ENCODE measurements at regions not wholly inside any gene's neighbourhood (a gene's known extent, or its start where the extent isn't known, plus 50 kb on each side); places are given as distances from the start of the nearest gene placed in this dataset.

DNA sequence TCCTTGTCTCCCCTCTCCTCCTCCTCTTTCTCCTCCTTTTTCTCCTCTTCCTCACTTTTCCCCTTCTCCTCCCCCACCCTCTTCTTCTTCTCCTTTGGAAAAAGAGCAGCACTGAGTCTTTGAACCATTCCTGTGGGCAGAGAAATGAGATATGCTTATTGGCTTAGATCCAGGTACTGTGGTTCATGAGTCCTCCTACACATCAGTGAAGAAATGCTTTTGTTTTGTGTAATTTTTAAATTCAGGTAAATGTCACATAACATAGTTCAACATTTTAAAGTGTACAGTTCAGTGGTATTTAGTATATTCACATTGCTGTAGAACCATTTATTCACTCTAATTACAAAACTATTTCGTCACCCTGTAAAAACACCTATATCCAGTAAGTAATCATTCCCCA is 402.1 kb downstream of the AACS start:
- H3K36me3 ChIP-seq (ENCODE audit: control insufficient read depth, insufficient read depth, low read length), result no peaks in the 10 kb centered on the region
- TF ChIP-seq, protein P1, sequence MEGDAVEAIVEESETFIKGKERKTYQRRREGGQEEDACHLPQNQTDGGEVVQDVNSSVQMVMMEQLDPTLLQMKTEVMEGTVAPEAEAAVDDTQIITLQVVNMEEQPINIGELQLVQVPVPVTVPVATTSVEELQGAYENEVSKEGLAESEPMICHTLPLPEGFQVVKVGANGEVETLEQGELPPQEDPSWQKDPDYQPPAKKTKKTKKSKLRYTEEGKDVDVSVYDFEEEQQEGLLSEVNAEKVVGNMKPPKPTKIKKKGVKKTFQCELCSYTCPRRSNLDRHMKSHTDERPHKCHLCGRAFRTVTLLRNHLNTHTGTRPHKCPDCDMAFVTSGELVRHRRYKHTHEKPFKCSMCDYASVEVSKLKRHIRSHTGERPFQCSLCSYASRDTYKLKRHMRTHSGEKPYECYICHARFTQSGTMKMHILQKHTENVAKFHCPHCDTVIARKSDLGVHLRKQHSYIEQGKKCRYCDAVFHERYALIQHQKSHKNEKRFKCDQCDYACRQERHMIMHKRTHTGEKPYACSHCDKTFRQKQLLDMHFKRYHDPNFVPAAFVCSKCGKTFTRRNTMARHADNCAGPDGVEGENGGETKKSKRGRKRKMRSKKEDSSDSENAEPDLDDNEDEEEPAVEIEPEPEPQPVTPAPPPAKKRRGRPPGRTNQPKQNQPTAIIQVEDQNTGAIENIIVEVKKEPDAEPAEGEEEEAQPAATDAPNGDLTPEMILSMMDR (IDR thresholded peaks at IDR 0.05; ENCODE audit: insufficient read depth, low read length, poor library complexity, severe bottlenecking), result no peak
- no peak overlapping the region for H3K4me3 ChIP-seq (ENCODE audit: low read depth, low read length)
- no peaks in the 10 kb centered on the region for H3K27me3 ChIP-seq (ENCODE audit: control insufficient read depth, insufficient read depth, low read length)
- DNase-seq (ENCODE audit: low read depth), result no peak

DNA sequence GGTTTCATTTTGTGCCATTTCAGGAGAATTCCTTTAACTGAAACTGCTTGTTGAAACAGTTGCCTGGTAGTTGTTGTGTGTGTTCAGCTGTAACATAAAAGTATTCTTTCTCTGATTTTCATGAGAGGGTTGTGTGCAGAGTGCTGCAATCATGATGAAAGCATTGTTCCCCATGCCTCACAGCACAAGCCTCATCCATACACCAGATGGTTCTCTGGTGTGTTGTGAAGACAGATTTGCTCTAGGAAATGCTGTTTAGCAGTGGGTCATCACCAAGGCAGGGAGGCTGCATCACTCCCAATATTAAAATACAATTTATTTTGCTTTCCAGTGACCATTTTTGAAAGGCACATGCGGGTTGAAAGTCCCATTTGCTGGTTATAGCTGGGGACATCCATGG is 404.4 kb downstream of the AACS start:
- Histone ChIP-seq H3K27me3 (ENCODE audit: control insufficient read depth, insufficient read depth, low read length) (no peaks in the 10 kb centered on the region), H3K36me3 (ENCODE audit: control insufficient read depth, insufficient read depth, low read length) (no peaks in the 10 kb centered on the region), H3K4me3 (ENCODE audit: low read depth, low read length) (no peak overlapping the region)
- DNase-seq (ENCODE audit: low read depth), result no peak
- TF ChIP-seq, protein P1 (IDR thresholded peaks at IDR 0.05; ENCODE audit: insufficient read depth, low read length, poor library complexity, severe bottlenecking), result no peak

DNA sequence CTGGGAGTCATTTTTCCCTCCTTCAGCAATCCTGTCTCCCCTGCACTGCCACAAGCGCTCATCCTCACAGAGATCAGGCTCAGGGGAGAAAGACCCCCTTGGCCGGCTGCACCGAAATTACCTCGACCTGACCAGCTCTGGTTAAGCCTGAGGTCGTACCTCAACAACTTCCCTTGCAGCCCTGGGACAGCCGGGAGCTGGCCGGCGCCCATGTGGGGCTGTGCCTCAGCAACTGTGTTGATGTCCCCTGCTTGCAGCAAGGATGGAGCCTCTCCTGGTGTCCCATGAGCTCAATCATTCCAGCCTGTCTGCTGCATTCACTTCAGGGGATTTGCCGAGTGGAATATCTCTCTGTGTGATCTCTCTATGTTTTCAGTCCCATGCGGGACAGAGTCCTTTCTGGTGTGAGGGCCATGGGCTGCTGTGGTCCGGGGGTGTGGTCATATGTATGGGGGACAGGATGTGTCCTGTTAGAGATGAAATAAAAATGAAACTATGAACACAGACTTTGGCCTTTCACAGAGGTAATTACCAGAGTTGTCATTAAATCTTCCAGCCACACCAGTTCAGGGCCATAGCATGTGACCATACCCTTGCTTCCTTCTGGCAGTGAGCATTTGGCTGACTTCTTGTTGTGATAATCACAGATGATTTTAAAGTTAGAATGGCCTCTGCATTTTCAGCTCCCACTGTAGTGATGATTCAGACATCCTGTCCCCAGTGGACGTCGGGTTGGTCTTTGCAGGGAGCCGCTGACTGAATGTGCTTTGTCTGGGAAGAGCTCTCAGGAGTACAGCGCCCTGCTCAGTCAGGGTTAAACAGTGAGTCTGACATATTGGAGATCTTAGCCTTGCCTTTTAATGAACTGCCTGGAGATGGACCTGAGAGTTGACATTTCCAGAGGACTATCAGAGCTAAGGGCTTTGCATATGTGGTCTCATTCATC is 405.9 kb downstream of the AACS start:
- DNase-seq (ENCODE audit: low read depth), result no peak
- TF ChIP-seq, protein P1 (IDR thresholded peaks at IDR 0.05; ENCODE audit: insufficient read depth, low read length, poor library complexity, severe bottlenecking), result no peak
- no peaks in the 10 kb centered on the region for H3K36me3 ChIP-seq (ENCODE audit: control insufficient read depth, insufficient read depth, low read length)
- no peaks in the 10 kb centered on the region for H3K27me3 ChIP-seq (ENCODE audit: control insufficient read depth, insufficient read depth, low read length)
- H3K4me3 ChIP-seq (ENCODE audit: low read depth, low read length), result no peak overlapping the region

DNA sequence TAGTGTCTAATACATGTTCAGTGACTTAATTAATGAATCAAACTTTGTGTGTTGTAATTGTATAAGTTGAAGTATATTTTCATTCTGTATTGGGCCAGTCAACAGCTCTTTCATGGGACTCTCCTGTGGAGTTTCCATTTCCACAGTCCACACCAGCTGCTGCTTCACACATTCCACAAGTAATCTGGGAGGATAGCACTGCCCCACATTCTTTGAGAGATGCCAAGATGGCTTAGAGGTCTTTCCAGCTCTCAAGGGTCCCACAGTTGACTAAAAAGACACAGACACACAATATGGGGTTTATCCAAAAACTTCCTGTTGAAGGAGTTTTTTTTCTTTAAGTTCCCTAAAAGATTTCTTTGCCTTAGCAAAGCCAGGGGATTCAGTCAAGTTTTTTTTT is 408.3 kb downstream of the AACS start:
- DNase-seq (ENCODE audit: low read depth), result no peak
- TF ChIP-seq, protein P1 (IDR thresholded peaks at IDR 0.05; ENCODE audit: insufficient read depth, low read length, poor library complexity, severe bottlenecking), result no peak
- Histone ChIP-seq H3K27me3 (ENCODE audit: control insufficient read depth, insufficient read depth, low read length) (no peaks in the 10 kb centered on the region), H3K4me3 (ENCODE audit: low read depth, low read length) (no peak overlapping the region), H3K36me3 (ENCODE audit: control insufficient read depth, insufficient read depth, low read length) (no peaks in the 10 kb centered on the region)

DNA sequence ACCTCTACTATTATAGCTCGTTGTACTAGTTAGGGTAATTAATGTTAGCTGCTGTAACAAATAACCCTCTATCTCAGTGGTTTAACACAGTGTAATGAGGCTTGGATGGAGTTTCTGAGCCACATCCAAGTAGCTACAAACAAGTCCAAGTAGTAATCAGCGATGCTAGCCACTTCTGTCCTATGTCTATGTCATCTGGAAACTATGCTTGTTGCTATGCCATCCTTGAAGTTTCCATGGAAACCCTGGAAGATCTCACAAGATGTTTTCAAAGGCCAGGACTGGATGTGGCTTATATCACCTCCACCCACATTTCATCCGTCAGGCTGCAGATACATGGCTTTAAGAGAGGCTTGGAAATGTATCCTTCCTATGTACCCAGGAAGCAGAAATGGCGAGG is 422.1 kb downstream of the AACS start:
- H3K36me3 ChIP-seq (ENCODE audit: control insufficient read depth, insufficient read depth, low read length), result no peaks in the 10 kb centered on the region
- no peaks in the 10 kb centered on the region for H3K27me3 ChIP-seq (ENCODE audit: control insufficient read depth, insufficient read depth, low read length)
- TF ChIP-seq, protein P1 (IDR thresholded peaks at IDR 0.05; ENCODE audit: insufficient read depth, low read length, poor library complexity, severe bottlenecking), result no peak
- DNase-seq (ENCODE audit: low read depth), result no peak
- no peak overlapping the region for H3K4me3 ChIP-seq (ENCODE audit: low read depth, low read length)

DNA sequence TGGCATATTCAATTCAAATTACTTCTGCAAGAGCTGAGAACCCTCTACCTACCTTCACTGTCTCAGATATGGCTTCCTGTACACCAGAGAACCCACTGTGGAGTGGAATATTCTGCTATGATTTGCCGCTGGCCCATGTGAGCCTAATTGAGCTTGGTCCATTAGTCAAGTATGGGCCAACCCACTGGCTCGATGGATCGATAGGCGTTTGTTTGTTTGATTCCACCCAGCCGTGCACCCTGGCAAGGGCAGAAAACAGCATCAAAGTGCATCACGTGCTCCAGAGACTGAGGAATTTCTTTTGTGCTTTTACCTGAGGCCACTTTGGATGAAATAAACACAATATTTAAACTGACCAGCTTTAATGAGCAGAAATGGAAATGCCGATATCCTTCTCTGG is 426.3 kb downstream of the AACS start:
- no peaks in the 10 kb centered on the region for H3K36me3 ChIP-seq (ENCODE audit: control insufficient read depth, insufficient read depth, low read length)
- no peak overlapping the region for H3K4me3 ChIP-seq (ENCODE audit: low read depth, low read length)
- TF ChIP-seq, protein P1 (IDR thresholded peaks at IDR 0.05; ENCODE audit: insufficient read depth, low read length, poor library complexity, severe bottlenecking), result no peak
- DNase-seq (ENCODE audit: low read depth), result no peak
- no peaks in the 10 kb centered on the region for H3K27me3 ChIP-seq (ENCODE audit: control insufficient read depth, insufficient read depth, low read length)
